OCI-LY3 (cell line): ENCODE measurements at regions not wholly inside any gene's neighbourhood (a gene's known extent, or its start where the extent isn't known, plus 50 kb on each side); places are given as distances from the start of the nearest gene placed in this dataset.

Experiments used
- EZH2phosphoT487 ChIP-seq: fragments of 200-600 bp; shearing (Covaris generic); IDR thresholded peaks from 2 replicates; pipeline ENCODE4 v1.6.1; 2018; ENCODE audit warnings: antibody characterized with exemption, mixed run types, low read depth
- TF ChIP-seq, protein P1 (sequence below): fragments of 200-600, 300-600 bp; sonication (generic); IDR thresholded peaks from 2 replicates; pipeline ENCODE4 v1.5.1; 2014; ENCODE audit warnings: antibody characterized with exemption, low read length, low read depth

DNA sequence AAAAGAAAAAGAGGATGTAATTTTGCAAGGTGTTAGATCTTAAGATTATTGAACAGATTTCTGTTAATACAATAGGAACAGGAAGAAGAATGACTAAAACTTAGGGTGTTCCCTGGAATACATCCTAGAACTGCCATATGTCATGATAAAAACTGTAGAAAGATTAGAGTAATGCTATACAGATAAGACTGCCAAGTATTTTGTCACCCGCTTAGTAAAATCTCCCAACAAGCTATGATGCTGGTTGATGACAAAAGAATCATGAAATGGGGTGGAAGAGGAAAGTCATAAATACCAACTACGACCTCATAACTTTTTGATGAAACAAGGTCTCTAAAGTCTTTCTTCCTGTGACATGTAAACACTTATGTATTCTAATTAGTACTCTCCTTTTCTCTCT, 163.6 kb upstream of the COL3A1 start:
- TF ChIP-seq EZH2phosphoT487, result no peak
- TF ChIP-seq, protein P1, sequence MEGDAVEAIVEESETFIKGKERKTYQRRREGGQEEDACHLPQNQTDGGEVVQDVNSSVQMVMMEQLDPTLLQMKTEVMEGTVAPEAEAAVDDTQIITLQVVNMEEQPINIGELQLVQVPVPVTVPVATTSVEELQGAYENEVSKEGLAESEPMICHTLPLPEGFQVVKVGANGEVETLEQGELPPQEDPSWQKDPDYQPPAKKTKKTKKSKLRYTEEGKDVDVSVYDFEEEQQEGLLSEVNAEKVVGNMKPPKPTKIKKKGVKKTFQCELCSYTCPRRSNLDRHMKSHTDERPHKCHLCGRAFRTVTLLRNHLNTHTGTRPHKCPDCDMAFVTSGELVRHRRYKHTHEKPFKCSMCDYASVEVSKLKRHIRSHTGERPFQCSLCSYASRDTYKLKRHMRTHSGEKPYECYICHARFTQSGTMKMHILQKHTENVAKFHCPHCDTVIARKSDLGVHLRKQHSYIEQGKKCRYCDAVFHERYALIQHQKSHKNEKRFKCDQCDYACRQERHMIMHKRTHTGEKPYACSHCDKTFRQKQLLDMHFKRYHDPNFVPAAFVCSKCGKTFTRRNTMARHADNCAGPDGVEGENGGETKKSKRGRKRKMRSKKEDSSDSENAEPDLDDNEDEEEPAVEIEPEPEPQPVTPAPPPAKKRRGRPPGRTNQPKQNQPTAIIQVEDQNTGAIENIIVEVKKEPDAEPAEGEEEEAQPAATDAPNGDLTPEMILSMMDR, result no peak
